KBM-7 (cell line): ENCODE measurements at regions not wholly inside any gene's neighbourhood (a gene's known extent, or its start where the extent isn't known, plus 50 kb on each side); places are given as distances from the start of the nearest gene placed in this dataset.

Experiments
- DNase-seq: peaks from one replicate; pipeline ENCODE4 v3.0.0-alpha.2; 2015
- in situ Hi-C: fragments of 300-500 bp; cut with MboI; formaldehyde crosslinking; loops from 2 replicates; pipeline ENCODE4 v1.14.3; 2020; ENCODE audit warnings: low sequenced_read_pairs, low pct_unique_long_range_greater_than_20kb, mixed read lengths

GRCh38 chr15:66952756-66953522 is 112.5 kb upstream of the SMAD3 start:
- DNase-seq, result no peak
- in situ Hi-C loops, result no loop called here

GRCh38 chr15:66953523-66954229 is 111.7 kb upstream of the SMAD3 start:
- in situ Hi-C loops, result no loop called here
- DNase-seq, result no peak

GRCh38 chr15:66954601-66955000 is 110.8 kb upstream of the SMAD3 start:
- DNase-seq, result no peak
- in situ Hi-C loops, result no loop called here

GRCh38 chr15:66955001-66955516 is 110.3 kb upstream of the SMAD3 start:
- in situ Hi-C loops, result no loop called here
- no peak for DNase-seq

GRCh38 chr15:66955871-66956585 is 109.4 kb upstream of the SMAD3 start:
- in situ Hi-C loops, result no loop called here
- DNase-seq, result no peak

- no peak for DNase-seq
- in situ Hi-C loops, result no loop called here
Measured at GRCh38 chr15:66956672-66957430, 108.6 kb upstream of the SMAD3 start.

- in situ Hi-C loops, result no loop called here
- peak; percentile 44 for DNase-seq
Measured at GRCh38 chr15:66957431-66957720, 108.0 kb upstream of the SMAD3 start.

- in situ Hi-C loops, result no loop called here
- DNase-seq, result no peak
Measured at GRCh38 chr15:66959066-66959465, 106.3 kb upstream of the SMAD3 start.

GRCh38 chr15:66959875-66960274 is 105.5 kb upstream of the SMAD3 start:
- no peak for DNase-seq
- in situ Hi-C loops, result no loop called here

GRCh38 chr15:66960519-66960918 is 104.9 kb upstream of the SMAD3 start:
- in situ Hi-C loops, result no loop called here
- DNase-seq, result no peak

- DNase-seq, result no peak
- in situ Hi-C loops, result no loop called here
Measured at GRCh38 chr15:66961407-66961884, 104.0 kb upstream of the SMAD3 start.

GRCh38 chr15:66961901-66962300 is 103.5 kb upstream of the SMAD3 start:
- in situ Hi-C loops, result no loop called here

GRCh38 chr15:66962522-66962921 is 102.9 kb upstream of the SMAD3 start:
- in situ Hi-C loops, result no loop called here
- DNase-seq, result no peak

More at GRCh38 chr15:66961901-66962300, 103.5 kb upstream of the SMAD3 start:
- no peak for DNase-seq

- in situ Hi-C loops, result no loop called here
- no peak for DNase-seq
Measured at GRCh38 chr15:66963084-66963483, 102.3 kb upstream of the SMAD3 start.

- no peak for DNase-seq
- in situ Hi-C loops, result no loop called here
Measured at GRCh38 chr15:66963710-66964109, 101.7 kb upstream of the SMAD3 start.

GRCh38 chr15:66964111-66964738 is 101.2 kb upstream of the SMAD3 start:
- no peak for DNase-seq
- in situ Hi-C loops, result no loop called here

- in situ Hi-C loops, result no loop called here
- DNase-seq, result no peak
Measured at GRCh38 chr15:66964791-66965190, 100.6 kb upstream of the SMAD3 start.

- in situ Hi-C loops, result no loop called here
- no peak for DNase-seq
Measured at GRCh38 chr15:66965201-66965900, 100.1 kb upstream of the SMAD3 start.
